ENCODE measurements at regions not wholly inside any gene's neighbourhood (a gene's known extent, or its start where the extent isn't known, plus 50 kb on each side); places are given as distances from the start of the nearest gene placed in this dataset.

GRCh38 chr15:70182858-70183695 lies 85.4 kb upstream of the TLE3 start:
- Histone ChIP-seq H3K9me3 (ENCODE audit: control insufficient read depth, low read length) (no peaks in the 10 kb centered on the region), H3K36me3 (ENCODE audit: control insufficient read depth, insufficient read depth, low read length) (no peaks in the 10 kb centered on the region), H3K4me3 (ENCODE audit: extremely low read depth, insufficient read depth, low read length, poor library complexity, severe bottlenecking) (no peak overlapping the region), H3K27ac (ENCODE audit: low read depth, low read length, severe bottlenecking) (no peak overlapping the region), H3K4me1 (ENCODE audit: control insufficient read depth, insufficient read depth, low read length, poor library complexity, severe bottlenecking) (no peaks in the 10 kb centered on the region)
- WGBS, 2 experiments (ENCODE audit: insufficient coverage in 2 of 2): 83 to 86% methylated on average over 7 to 8 of the region's 8 CpGs

GRCh38 chr15:70181626-70182255 lies 84.0 kb upstream of the TLE3 start:
- Histone ChIP-seq H3K4me3 (ENCODE audit: extremely low read depth, insufficient read depth, low read length, poor library complexity, severe bottlenecking) (no peak overlapping the region), H3K9me3 (ENCODE audit: control insufficient read depth, low read length) (no peaks in the 10 kb centered on the region), H3K4me1 (ENCODE audit: control insufficient read depth, insufficient read depth, low read length, poor library complexity, severe bottlenecking) (no peaks in the 10 kb centered on the region), H3K36me3 (ENCODE audit: control insufficient read depth, insufficient read depth, low read length) (no peaks in the 10 kb centered on the region), H3K27ac (ENCODE audit: low read depth, low read length, severe bottlenecking) (no peak overlapping the region)
- 95 to 100% methylated on average over 1 to 2 of the region's 4 CpGs for WGBS, 2 experiments (ENCODE audit: insufficient coverage in 2 of 2)

GRCh38 chr15:70180186-70180875 lies 82.6 kb upstream of the TLE3 start:
- H3K9me3 ChIP-seq (ENCODE audit: control insufficient read depth, low read length): no peaks in the 10 kb centered on the region
- no peaks in the 10 kb centered on the region for H3K4me1 ChIP-seq (ENCODE audit: control insufficient read depth, insufficient read depth, low read length, poor library complexity, severe bottlenecking)
- 92 to 96% methylated on average over 11 to 14 of the region's 15 CpGs for WGBS, 2 experiments (ENCODE audit: insufficient coverage in 2 of 2)
- no peaks in the 10 kb centered on the region for H3K36me3 ChIP-seq (ENCODE audit: control insufficient read depth, insufficient read depth, low read length)
- no peak overlapping the region for H3K27ac ChIP-seq (ENCODE audit: low read depth, low read length, severe bottlenecking)
- no peak overlapping the region for H3K4me3 ChIP-seq (ENCODE audit: extremely low read depth, insufficient read depth, low read length, poor library complexity, severe bottlenecking)

DNA sequence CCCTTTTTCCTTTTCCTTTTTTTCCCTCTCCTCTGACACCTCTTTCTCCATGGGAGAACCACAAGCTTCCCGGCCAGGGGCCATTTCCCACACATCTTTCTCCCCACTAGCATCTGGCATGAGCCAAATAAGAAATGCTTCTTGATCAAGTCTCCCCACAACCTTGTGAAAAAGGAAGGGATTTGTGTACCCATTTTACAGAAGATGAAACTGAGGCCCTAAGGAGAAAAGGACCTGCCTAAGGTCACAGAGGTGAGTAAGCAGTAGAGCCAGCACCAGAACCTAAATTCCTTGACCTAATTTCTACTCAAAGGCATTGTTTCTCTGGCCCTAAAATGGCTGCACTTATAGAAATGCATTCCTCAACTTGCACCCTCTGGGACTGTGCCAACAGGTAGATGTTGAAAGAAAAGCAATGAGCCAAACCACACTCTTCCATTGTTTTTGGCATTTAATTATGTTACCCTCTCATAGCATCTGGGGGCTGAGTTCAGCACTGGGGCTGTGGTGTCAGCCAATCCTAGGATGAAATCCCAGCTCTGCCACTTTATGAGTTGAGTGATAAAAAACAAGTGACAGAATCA lies 81.7 kb upstream of the TLE3 start:
- Histone ChIP-seq H3K36me3 (ENCODE audit: control insufficient read depth, insufficient read depth, low read length) (no peaks in the 10 kb centered on the region), H3K4me1 (ENCODE audit: control insufficient read depth, insufficient read depth, low read length, poor library complexity, severe bottlenecking) (no peaks in the 10 kb centered on the region), H3K4me3 (ENCODE audit: extremely low read depth, insufficient read depth, low read length, poor library complexity, severe bottlenecking) (no peak overlapping the region), H3K9me3 (ENCODE audit: control insufficient read depth, low read length) (no peaks in the 10 kb centered on the region), H3K27ac (ENCODE audit: low read depth, low read length, severe bottlenecking) (no peak overlapping the region)
- WGBS, 2 experiments (ENCODE audit: insufficient coverage in 2 of 2): no CpG with 5 or more reads among the region's 1 CpG

GRCh38 chr15:70178335-70179084 lies 80.8 kb upstream of the TLE3 start:
- H3K36me3 ChIP-seq (ENCODE audit: control insufficient read depth, insufficient read depth, low read length): no peaks in the 10 kb centered on the region
- no peaks in the 10 kb centered on the region for H3K9me3 ChIP-seq (ENCODE audit: control insufficient read depth, low read length)
- no peak overlapping the region for H3K4me3 ChIP-seq (ENCODE audit: extremely low read depth, insufficient read depth, low read length, poor library complexity, severe bottlenecking)
- H3K4me1 ChIP-seq (ENCODE audit: control insufficient read depth, insufficient read depth, low read length, poor library complexity, severe bottlenecking): no peaks in the 10 kb centered on the region
- 91 to 100% methylated on average over 1 to 2 of the region's 3 CpGs for WGBS, 2 experiments (ENCODE audit: insufficient coverage in 2 of 2)
- no peak overlapping the region for H3K27ac ChIP-seq (ENCODE audit: low read depth, low read length, severe bottlenecking)

- peaks cover 14% of the 10 kb centered on the region for H3K4me1 ChIP-seq (ENCODE audit: control insufficient read depth, insufficient read depth, low read length, poor library complexity, severe bottlenecking)
- no peak overlapping the region for H3K27ac ChIP-seq (ENCODE audit: low read depth, low read length, severe bottlenecking)
- no peaks in the 10 kb centered on the region for H3K9me3 ChIP-seq (ENCODE audit: control insufficient read depth, low read length)
- no peak overlapping the region for H3K4me3 ChIP-seq (ENCODE audit: extremely low read depth, insufficient read depth, low read length, poor library complexity, severe bottlenecking)
- 92 to 96% methylated on average over 3 to 4 of the region's 4 CpGs for WGBS, 2 experiments (ENCODE audit: insufficient coverage in 2 of 2)
- no peaks in the 10 kb centered on the region for H3K36me3 ChIP-seq (ENCODE audit: control insufficient read depth, insufficient read depth, low read length)
Observed at GRCh38 chr15:70172566-70173225, 75.0 kb upstream of the TLE3 start.

- Histone ChIP-seq H3K4me1 (ENCODE audit: control insufficient read depth, insufficient read depth, low read length, poor library complexity, severe bottlenecking) (peaks cover 14% of the 10 kb centered on the region), H3K36me3 (ENCODE audit: control insufficient read depth, insufficient read depth, low read length) (no peaks in the 10 kb centered on the region), H3K4me3 (ENCODE audit: extremely low read depth, insufficient read depth, low read length, poor library complexity, severe bottlenecking) (no peak overlapping the region), H3K9me3 (ENCODE audit: control insufficient read depth, low read length) (no peaks in the 10 kb centered on the region), H3K27ac (ENCODE audit: low read depth, low read length, severe bottlenecking) (peak overlapping the region; percentile 74)
- WGBS, 2 experiments (ENCODE audit: insufficient coverage in 2 of 2): 94 to 100% methylated on average over 1 to 2 of the region's 2 CpGs
Observed at GRCh38 chr15:70172124-70172523, 74.4 kb upstream of the TLE3 start.

GRCh38 chr15:70171256-70171886 lies 73.7 kb upstream of the TLE3 start:
- Histone ChIP-seq H3K4me3 (ENCODE audit: extremely low read depth, insufficient read depth, low read length, poor library complexity, severe bottlenecking) (no peak overlapping the region), H3K4me1 (ENCODE audit: control insufficient read depth, insufficient read depth, low read length, poor library complexity, severe bottlenecking) (peaks cover 14% of the 10 kb centered on the region), H3K36me3 (ENCODE audit: control insufficient read depth, insufficient read depth, low read length) (no peaks in the 10 kb centered on the region), H3K27ac (ENCODE audit: low read depth, low read length, severe bottlenecking) (peak overlapping the region; percentile 74), H3K9me3 (ENCODE audit: control insufficient read depth, low read length) (no peaks in the 10 kb centered on the region)
- 60 to 68% methylated on average over 6 of the region's 10 CpGs for WGBS, 2 experiments (ENCODE audit: insufficient coverage in 2 of 2)

DNA sequence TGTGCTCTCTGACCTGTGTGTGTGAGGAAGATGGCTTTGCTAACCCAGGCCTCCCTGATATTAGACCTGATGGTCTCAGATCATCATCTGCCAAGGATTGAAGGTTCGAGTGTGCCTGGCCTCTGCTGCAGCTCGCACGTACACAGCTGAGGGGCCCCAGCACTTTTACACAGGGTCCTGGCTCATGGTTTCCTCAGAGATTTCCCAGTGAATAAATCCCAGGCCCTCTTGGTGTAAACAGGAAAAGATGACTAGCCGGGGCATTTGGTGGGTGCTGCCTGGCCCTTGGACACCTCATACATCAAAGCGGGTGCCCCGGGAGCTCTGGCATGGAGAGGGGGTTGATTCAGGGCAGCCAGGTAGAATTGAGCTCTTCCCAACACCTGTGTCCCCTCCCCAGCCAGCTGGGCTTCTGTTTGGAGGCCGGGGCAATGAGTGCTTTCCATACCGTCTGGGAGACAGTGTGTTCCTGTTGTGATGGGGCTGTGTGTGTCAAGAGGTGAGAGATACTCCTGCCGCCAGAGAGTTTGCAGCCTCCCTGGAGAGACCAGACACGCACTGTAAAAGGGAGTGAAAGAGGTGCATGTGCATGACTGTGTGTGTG lies 72.5 kb upstream of the TLE3 start:
- no peaks in the 10 kb centered on the region for H3K9me3 ChIP-seq (ENCODE audit: control insufficient read depth, low read length)
- H3K4me1 ChIP-seq (ENCODE audit: control insufficient read depth, insufficient read depth, low read length, poor library complexity, severe bottlenecking): peaks cover 19% of the 10 kb centered on the region
- WGBS, 2 experiments (ENCODE audit: insufficient coverage in 2 of 2): 87 to 91% methylated on average over 6 to 9 of the region's 10 CpGs
- H3K4me3 ChIP-seq (ENCODE audit: extremely low read depth, insufficient read depth, low read length, poor library complexity, severe bottlenecking): no peak overlapping the region
- H3K36me3 ChIP-seq (ENCODE audit: control insufficient read depth, insufficient read depth, low read length): no peaks in the 10 kb centered on the region
- H3K27ac ChIP-seq (ENCODE audit: low read depth, low read length, severe bottlenecking): peak overlapping the region; percentile 26

Data from mesodermal cell (in vitro differentiated cells).